NCI-H82 treated with DMSO at 0.1 percent for 48 hours (cell line): ENCODE measurements at regions not wholly inside any gene's neighbourhood (a gene's known extent, or its start where the extent isn't known, plus 50 kb on each side); places are given as distances from the start of the nearest gene placed in this dataset.
"Not testable (repeated sequence)": the region's sequence is repeated elsewhere in the genome, so short reads cannot be mapped to it uniquely, and the experiment has no call there.

Experiments
- DNase-seq: peaks from one replicate; lab custom pipeline; 2025; ENCODE audit not compliant: unreplicated experiment; lab: John Stamatoyannopoulos, UW

DNA sequence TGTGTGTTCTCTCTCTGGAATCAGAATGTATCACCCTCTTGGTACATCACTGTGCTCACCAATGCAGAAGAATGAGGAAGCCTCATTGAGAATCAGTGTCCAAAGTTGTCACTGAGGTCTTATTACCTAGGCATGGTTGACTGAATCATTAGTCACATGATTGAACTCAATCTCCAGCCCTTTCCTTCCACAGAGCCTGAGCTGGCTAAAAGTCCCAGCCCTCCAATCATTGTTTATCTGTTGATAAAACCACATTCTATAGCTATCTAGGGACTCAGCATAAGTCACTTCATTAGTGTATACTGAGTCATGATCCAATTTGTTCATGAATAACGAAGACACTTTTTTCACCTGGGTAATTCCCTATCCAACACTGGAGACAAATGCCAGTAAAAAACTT, 396.8 kb downstream of the TRAM1L1 start:
- no peak for DNase-seq

DNA sequence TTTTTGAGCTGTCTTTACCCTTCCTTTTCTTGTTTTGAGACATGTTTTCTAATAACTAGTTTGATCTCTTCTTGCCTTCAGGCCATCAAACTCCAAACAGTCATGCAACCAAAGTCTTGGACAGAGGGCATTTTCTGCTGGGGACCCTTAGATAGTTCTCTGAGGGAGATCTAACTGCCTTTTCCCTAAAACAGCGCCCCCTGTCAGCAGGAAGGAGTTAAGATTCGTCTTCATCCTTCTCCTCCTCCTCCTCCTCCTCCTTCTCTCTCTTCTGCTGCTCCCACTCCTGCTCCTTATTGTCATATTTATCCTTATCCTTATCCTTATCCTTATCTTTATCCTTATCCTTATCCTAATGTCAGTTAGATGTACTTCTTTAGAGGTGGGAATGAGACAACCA, 417.2 kb downstream of the TRAM1L1 start:
- DNase-seq = no peak

DNA sequence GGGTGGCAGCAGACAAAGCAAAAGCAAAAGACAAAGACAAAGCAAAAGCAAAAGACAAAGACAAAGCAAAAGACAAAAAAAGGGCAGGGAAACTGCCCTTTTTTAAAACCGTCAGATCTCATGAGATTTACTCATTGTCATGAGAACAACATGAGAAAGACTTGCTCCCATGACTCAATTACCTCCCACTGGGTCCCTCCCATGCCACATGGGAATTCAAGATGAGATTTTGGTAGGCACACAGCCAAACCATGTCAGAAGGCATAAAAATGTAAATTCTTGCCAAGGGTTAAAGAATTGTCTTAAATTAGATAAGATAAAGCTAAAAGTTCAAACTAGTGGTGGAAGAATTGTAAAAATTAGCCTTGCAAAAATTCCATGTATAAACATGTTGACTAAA, 419.7 kb downstream of the TRAM1L1 start:
- DNase-seq = no peak

DNA sequence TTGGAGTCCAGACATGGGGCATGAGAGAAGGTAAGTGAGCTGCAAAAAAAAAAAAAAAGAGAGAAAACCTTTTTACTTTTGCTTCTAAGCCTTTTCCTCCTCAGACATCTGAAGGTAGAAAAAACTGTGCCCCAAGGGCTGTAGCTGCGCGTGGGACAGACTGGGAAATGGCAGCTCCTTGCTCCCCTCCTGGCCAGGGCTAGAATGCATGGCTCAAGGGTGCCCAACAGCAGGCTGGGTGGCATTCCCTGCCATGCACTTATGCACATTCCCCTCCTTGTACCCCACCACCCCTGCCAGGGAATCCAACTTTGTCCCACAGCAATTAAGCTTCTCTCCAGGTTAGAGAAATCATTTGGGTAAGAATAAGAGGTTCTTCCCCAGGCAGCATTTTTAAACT, 421.2 kb downstream of the TRAM1L1 start:
- DNase-seq = no peak

DNA sequence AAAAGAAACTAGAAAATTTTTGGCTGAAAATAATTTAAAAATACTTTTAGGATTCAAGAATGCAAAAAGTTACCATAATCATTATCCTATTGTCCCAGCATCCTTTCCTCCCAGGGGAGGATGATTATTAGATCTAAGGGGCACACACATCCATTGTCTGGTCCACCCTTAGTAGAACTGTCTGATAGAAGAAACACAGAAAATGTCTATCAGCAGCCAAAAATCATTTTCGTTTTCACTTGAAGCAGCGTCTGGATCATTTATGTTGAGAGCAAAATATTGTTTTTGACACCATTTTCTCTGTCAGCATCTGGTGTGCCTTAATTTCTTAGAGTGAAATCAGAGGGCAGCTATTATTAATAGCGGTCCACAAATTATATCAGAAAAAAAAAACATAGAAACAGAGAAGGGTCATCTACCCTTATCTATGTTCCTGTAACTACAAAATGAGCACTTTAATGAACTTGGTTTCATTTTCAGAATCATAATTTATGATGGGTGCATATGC, 446.3 kb downstream of the TRAM1L1 start:
- DNase-seq = no peak

DNA sequence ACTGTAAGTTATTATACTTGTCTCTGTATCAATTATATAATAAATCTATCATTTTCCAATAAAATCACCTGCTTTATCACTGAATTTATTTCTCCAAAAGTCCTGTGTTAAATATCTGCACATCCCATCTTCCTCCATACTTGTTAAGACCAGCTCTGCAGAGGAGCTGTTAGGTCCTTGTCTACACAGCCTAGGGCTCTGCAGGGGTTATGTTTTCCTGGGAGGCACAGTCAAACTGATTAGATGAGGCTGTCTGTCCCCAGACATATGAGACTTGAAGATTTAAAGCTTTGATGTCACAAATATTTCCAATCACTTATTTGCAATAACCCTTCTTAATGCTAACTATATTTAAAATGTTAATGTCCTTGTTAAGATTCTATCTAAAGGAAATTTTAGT, 446.8 kb downstream of the TRAM1L1 start:
- no peak for DNase-seq

DNA sequence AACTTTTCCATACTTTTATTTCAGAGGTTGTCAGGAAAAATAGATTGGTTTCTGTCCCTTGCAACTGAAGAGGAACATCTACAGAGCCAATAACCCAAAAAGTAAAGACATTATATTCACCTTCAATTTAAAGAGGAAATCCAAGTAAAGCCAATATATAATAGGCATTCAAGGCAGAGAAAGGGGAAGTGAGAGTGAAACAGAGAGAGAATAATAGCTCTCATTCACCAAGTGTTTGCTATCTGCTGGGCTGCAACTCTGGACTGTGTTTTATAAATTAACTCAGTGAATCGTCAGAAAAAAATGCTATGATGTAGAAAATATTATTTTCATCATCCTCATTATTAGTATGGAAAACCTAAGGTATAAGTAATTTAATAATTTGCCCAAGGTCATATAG, 448.5 kb downstream of the TRAM1L1 start:
- DNase-seq = no peak

DNA sequence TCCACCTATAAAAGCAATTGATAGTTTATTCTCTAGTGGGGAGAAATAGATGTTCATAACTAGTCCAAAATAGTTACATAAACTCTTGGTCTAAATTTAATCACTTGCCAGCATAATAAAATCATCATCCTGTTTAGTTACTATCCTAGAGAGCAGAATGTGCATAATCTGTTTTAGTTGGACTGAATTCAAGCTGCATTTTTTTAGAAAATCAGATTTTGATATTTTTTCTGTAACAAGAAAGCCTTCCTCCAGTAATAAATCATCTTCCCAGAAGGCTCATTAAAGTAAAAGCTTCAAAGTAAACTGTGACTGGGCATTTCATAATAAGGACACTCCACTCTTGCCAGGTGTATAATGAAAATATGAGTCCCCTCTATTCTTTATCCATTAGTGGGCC, 453.1 kb downstream of the TRAM1L1 start:
- no peak for DNase-seq

DNA sequence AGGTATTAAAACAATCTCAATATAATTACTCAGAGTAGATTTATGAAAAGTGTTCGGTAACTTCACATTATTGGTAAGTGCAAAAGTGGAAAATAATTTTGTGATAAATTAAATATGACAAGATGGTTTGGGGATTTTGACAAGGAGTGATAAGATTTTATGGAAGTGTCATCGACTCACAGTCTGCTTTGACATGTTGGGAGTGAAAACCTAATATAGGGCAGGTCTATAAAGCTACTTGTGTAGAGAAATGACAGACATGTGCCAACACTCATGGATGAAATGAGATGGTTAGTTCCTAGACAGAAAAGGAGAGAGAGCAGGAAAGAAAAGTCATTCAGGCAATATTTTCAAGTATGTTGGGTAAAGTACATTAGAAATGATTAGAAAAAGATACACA, 456.8 kb downstream of the TRAM1L1 start:
- no peak for DNase-seq

DNA sequence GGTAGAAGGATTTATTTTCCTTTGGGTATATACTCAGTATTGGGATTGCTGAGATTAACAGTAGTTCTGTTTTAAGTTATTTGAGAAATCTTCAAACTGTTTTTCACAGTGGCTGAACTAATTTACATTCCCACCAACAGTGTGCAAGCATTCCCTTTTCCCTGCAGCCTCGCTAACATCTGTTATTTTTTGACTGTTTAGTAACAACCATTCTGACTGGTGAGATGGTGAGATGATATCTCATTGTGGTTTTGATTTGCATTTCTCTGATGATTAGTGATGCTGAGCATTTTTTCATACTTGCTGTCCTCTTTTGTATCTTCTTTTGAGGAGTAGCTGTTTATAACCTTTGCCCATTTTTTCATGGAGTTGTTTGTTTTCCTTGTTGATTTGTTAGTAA, 457.8 kb downstream of the TRAM1L1 start:
- no peak for DNase-seq

DNA sequence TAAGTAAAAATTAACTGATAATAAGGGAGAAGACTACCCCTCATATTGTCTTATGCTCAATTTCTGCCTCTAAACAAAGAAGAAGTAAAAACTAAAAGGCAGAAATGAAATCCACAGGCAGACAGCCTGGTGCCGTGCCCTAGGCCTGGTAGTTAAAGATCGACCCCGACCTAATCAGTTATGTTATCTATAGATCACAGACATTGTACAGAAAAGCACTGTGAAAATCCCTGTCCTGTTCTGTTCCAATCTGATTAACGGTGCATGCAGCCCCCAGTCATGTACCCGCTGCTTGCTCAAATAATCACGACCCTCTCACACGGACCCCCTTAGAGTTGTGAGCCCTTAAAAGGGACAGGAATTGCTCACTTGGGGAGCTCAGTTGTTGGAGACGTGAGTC, 465.9 kb downstream of the TRAM1L1 start:
- DNase-seq = not testable (repeated sequence)

DNA sequence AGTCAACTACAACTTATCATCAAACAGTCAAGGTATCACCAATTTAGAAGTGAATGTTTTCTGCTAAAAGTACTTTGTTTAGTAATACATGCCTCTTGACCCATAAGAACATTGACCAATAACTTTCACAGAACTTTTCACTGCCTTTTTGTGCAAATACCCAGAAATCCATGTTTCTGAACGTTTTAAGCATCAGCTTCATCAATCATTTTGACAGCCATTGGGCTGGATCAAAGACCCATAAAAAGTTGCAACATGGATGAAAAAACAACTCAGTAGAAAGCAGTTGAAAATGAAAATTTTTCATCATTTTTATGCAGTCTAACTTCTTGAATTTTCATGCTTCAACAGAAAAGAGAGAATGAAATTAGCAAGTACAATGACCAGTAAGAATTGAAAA, 466.7 kb downstream of the TRAM1L1 start:
- DNase-seq = no peak

DNA sequence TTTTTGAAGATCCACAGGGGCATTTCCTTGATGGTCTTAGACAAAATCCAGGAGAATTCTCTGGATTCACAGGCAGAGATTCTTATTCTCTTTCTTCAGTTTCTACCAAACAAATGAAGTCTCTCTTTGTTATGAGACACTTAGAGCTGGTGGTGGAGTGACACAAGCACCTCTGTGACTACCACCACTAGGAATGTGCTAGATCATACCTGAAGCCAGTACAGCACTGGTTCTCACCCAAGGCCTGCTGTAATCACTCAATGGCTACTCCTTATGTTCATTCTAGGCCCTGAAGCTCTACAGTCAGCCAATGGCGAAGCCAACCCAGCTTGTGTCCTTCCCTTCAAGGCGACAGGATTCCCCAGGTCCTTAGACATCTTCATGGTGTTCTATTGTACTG, 482.3 kb downstream of the TRAM1L1 start:
- DNase-seq = no peak

DNA sequence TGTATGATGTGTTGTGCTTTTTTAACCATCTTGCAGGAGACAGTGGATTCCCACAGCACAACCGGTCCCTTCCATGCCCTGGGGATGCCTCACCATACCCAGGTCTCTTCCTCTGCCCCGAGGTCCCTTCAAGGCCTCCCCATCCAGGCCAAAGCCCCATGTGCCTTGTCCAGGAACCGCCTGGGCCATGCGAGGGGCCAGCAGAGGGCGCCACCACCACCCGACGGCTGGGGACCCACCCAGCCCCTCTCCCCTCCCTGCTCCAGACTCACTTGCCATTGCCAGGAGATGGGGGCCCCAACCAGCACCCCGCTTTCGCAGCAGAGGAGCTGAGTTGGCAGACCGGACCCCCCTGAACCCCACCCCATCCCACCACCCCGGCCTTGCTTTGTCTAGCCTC, 485.5 kb downstream of the TRAM1L1 start:
- DNase-seq = no peak

DNA sequence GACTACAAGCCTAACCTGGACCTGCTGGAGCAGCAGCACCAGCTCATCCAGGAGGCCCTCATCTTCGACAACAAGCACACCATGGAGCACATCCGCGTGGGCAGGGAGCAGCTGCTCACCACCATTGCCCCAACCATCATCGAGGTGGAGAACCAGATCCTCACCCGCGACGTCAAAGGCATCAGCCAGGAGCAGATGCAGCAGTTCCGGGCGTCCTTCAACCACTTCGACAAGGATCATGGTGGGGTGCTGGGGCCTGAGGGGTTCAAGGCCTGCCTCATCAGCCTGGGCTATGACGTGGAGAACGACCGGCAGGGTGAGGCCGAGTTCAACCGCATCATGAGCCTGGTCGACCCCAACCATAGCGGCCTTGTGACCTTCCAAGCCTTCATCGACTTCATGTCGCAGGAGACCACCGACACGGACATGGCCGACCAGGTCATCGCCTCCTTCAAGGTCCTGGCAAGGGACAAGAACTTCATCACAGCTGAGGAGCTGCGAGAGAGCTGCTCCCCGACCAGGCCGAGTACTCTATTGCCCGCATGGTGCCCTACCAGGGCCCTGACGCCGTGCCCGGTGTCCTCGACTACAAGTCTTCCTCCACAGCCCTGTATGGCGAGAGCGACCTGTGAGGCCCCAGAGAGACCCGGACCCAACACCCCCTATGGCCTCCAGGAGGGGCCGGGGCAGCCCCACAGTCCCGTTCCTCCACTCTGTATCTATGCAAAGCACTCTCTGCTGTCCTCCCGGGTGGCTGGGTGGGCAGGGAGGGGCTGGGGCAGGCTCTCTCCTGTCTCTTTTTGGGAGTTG, 486.2 kb downstream of the TRAM1L1 start:
- DNase-seq = no peak

DNA sequence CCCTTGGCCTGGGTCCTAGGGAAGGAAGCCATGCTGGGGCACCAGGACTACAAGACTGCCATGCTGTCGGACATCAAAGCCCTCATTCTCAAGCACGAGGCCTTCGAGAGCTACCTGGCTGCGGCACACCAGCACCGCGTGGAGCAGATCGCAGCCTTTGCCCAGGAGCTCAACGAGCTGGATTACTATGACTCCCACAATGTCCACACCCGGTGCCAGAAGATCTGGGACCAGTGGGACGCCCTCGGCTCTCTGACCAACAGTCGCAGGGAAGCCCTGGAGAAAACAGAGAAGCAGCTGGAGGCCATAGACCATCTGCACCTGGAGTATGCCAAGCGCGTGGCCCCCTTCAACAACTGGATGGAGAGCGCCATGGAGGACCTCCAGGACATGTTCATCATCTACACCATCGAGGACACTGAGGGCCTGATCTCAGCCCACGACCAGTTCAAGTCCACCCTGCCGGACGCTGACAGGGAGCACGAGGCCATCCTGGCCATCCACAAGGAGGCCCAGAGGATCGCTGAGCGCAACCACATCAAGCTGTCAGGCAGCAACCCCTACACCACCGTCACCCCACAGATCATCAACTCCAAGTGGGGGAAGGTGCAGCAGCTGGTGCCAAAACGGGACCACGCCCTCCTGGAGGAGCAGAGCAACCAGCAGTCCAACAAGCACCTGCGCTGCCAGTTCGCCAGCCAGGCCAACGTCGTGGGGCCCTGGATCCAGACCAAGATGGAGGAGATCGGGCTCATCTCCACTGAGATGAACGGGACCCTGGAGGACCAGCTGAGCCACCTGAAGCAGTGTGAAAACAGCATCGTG, 487.0 kb downstream of the TRAM1L1 start:
- no peak for DNase-seq

DNA sequence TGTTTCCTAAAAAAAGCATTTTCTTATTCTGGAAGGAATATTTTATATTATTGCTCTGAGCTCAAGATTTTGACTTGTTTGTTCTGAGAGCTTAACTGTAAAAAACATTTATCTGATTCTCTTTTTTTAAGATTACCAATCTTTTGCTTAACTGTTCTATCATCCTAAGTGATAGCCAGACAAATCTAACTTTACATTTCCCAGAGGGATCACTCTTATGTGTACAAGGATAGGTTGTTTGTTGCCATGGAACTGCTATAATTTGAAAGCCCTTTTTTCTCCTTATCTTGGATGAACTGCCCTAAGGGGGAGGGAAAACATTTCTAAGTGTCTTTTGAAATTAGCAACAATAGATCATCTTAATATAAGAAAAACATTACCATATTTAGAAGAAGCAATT, 494.7 kb downstream of the TRAM1L1 start:
- no peak for DNase-seq

DNA sequence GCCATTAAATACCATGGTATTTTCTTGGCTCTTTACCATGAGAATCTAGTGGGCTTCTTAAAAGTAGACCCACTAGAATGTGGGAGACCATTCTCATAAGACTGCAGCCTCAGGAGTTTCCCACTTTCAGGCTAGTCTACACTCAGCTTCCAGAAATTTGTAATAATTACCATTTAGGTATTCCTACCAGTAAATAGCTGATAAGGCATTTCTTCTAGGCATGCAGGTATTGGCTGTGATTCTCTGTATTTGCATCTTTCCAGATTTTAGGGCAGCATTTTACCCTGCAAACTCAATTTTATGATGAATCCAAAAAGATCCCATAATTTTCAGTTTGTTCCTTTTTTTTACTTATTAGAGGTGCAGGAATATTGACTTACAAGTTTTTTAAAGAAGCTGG, 496.6 kb downstream of the TRAM1L1 start:
- no peak for DNase-seq

DNA sequence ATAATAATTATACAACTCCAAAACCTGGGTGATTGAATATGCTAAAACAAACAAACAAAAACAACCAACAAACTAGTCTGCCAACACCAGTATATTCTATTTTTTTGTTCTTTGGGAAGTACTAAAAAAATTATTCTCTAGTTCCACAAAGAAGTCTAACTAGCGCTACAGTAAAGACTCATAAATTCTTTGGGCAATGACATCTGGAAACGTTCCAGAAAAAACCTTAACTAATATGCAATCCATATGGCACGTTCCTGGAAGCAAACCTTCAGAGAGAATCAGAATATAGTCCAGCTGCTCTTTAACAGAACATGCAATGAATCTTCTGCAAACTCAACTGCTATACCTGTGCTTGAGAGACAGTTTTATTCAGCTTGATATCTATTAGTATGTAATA, 500.1 kb downstream of the TRAM1L1 start:
- peak; percentile 13 for DNase-seq

DNA sequence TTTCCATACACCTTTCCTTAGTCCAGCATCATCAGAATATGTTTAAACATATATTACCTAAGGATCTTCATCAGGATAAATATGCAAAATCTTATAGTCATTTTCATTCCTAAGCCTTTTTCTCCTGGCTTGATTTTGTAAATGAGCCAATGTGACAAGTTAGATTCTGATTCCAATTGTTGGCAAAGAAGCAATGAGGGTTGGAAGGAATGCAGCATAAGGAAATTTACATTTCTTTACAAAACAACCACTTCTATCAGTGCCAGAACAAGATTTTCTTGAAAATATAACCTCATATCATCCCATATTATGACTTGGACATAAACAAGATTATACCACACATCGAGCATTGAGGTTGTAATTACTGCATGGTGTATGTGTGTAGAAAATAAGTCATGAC, 508.1 kb downstream of the TRAM1L1 start:
- no peak for DNase-seq

DNA sequence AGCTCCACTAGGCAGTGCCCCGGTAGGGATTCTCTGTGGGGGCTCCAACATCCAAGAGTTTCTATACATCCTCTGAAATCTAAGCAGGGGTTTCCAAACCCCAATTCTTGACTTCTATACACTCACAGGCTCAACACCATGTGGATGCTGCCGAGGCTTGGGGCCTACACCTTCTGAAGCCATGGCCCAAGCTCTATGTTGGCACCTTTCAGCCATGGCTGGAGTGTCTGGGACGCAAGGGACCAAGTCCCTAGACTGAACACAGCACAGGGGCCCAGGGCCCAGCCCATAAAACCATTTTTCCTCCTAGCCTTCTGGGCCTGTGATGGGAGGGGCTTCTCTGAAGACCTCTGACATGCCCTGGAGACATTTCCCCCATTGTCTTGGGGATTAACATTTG, 511.8 kb downstream of the TRAM1L1 start:
- no peak for DNase-seq

DNA sequence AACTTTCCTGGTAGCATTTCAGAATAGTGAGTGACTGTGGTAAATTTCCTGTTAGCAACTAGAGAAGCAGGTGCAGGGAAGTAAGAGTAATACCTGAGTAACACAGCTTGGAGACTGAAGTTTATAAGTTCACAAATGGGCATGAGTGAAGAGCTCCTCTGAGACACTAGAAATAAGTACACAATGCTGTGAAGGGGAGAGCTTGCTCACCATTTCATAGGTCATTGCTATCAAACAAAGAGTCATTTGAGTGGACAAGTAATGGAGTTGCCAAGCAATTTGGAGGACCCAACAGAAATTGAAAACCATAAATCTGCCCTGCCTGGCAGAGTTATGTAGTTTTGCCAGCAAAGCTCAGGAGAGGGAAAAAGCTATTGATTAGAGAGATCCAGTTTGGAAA, 523.6 kb downstream of the TRAM1L1 start:
- no peak for DNase-seq
